MCF 10A (cell line): ENCODE measurements at regions not wholly inside any gene's neighbourhood (a gene's known extent, or its start where the extent isn't known, plus 50 kb on each side); places are given as distances from the start of the nearest gene placed in this dataset.

ENCODE experiments used
- BruUV-seq: library from RNA; stranded (reverse); fragments of 400-500 nt; replicated peaks from 2 replicates; lab custom pipeline; 2021; lab: Mats Ljungman, UMichigan
- CTCF ChIA-PET: fragments of 300-600 bp; sonication (Branson Sonifier 250); formaldehyde crosslinking; extraction: SDS; loops from one replicate; lab custom pipeline; 2021; ENCODE audit warnings: antibody characterized with exemption, inconsistent platforms; lab: Yijun Ruan, JAX
- POLR2A ChIA-PET: fragments of 300-600, 350-650 bp; sonication (Branson Sonifier 250); formaldehyde crosslinking; extraction: SDS; loops from one replicate; lab custom pipeline; 2020; ENCODE audit warnings: antibody characterized with exemption, inconsistent platforms; lab: Yijun Ruan, JAX
- DNase-seq: peaks from one replicate; pipeline ENCODE4 v3.0.0-alpha.2; 2018; ENCODE audit not compliant: unreplicated experiment
- H3K27ac Mint-ChIP-seq: one replicate; pipeline ENCODE4 v1.8.0; 2022; ENCODE audit warnings: mild to moderate bottlenecking, low read depth, mixed read lengths; ENCODE audit not compliant: unreplicated experiment
- H3K27me3 Mint-ChIP-seq: one replicate; pipeline ENCODE4 v1.8.0; 2022; ENCODE audit warnings: mixed read lengths; ENCODE audit not compliant: insufficient read depth, unreplicated experiment
- H3K36me3 Mint-ChIP-seq: one replicate; pipeline ENCODE4 v1.8.0; 2022; ENCODE audit warnings: mild to moderate bottlenecking, moderate library complexity, mixed read lengths; ENCODE audit not compliant: insufficient read depth, unreplicated experiment
- H3K4me1 Mint-ChIP-seq: one replicate; pipeline ENCODE4 v1.8.0; 2022; ENCODE audit warnings: mixed read lengths; ENCODE audit not compliant: insufficient read depth, unreplicated experiment
- H3K4me3 Mint-ChIP-seq: one replicate; pipeline ENCODE4 v1.8.0; 2022; ENCODE audit warnings: mild to moderate bottlenecking, moderate library complexity, mixed read lengths; ENCODE audit not compliant: unreplicated experiment
- H3K9me3 Mint-ChIP-seq: one replicate; pipeline ENCODE4 v1.8.0; 2022; ENCODE audit warnings: mixed read lengths; ENCODE audit not compliant: unreplicated experiment
- CTCF ChIP-seq: fragments of 200-600 bp; IDR thresholded peaks from one replicate; pipeline ENCODE4 v1.8.0; 2022; ENCODE audit warnings: antibody characterized with exemption, mild to moderate bottlenecking; ENCODE audit not compliant: unreplicated experiment
- intact Hi-C: fragments of 100-400 bp; cut with micrococcal nuclease; formaldehyde crosslinking; loops from 2 replicates; pipeline ENCODE4 v1.14.1; 2022

GRCh38 chr12:76653342-76653741 is 93.8 kb upstream of the OSBPL8 start:
- no peak overlapping the region for H3K27ac Mint-ChIP-seq

GRCh38 chr12:76664731-76665130 is 99.2 kb upstream of the ZDHHC17 start:
- CTCF ChIA-PET, result no interaction called here
- BruUV-seq, result no TSS peak
- POLR2A ChIA-PET, result no interaction called here
- DNase-seq, result no peak
- no peaks in the 10 kb centered on the region for H3K4me1 Mint-ChIP-seq
- H3K27me3 Mint-ChIP-seq, result no peaks in the 10 kb centered on the region
- H3K27ac Mint-ChIP-seq, result no peak overlapping the region
- H3K36me3 Mint-ChIP-seq, result no peaks in the 10 kb centered on the region
- TF ChIP-seq CTCF, result no peak
- no peaks in the 10 kb centered on the region for H3K9me3 Mint-ChIP-seq
- intact Hi-C loops, result no loop called here
- H3K4me3 Mint-ChIP-seq, result no peak overlapping the region

More at GRCh38 chr12:76653342-76653741, 93.8 kb upstream of the OSBPL8 start:
- POLR2A ChIA-PET, result no interaction called here
- Mint-ChIP-seq H3K9me3 (no peaks in the 10 kb centered on the region), H3K4me1 (no peaks in the 10 kb centered on the region), H3K36me3 (no peaks in the 10 kb centered on the region), H3K27me3 (no peaks in the 10 kb centered on the region), H3K4me3 (no peak overlapping the region)
- TF ChIP-seq CTCF, result no peak
- DNase-seq, result no peak
- CTCF ChIA-PET, result no interaction called here
- BruUV-seq, result no TSS peak
- intact Hi-C loops, result no loop called here

GRCh38 chr12:76666290-76666835 is 97.6 kb upstream of the ZDHHC17 start:
- ChIA-PET CTCF (no interaction called here), POLR2A (no interaction called here)
- BruUV-seq, result no TSS peak
- H3K4me3 Mint-ChIP-seq, result no peak overlapping the region
- no peak for DNase-seq
- no peaks in the 10 kb centered on the region for H3K9me3 Mint-ChIP-seq
- no peak overlapping the region for H3K27ac Mint-ChIP-seq
- H3K27me3 Mint-ChIP-seq, result no peaks in the 10 kb centered on the region
- TF ChIP-seq CTCF, result no peak
- H3K4me1 Mint-ChIP-seq, result no peaks in the 10 kb centered on the region
- H3K36me3 Mint-ChIP-seq, result no peaks in the 10 kb centered on the region
- intact Hi-C loops, result no loop called here

GRCh38 chr12:76669981-76670380 is 93.9 kb upstream of the ZDHHC17 start:
- BruUV-seq, result no TSS peak

More at GRCh38 chr12:76669981-76670380, 93.9 kb upstream of the ZDHHC17 start:
- H3K9me3 Mint-ChIP-seq, result no peaks in the 10 kb centered on the region
- TF ChIP-seq CTCF, result no peak
- ChIA-PET POLR2A (no interaction called here), CTCF (interaction anchor here (0.6 kb wide), 1 partner anchor 93 kb away, joined by 4 read pairs; no protein-coding TSS in a partner anchor)
- no peaks in the 10 kb centered on the region for H3K4me1 Mint-ChIP-seq
- H3K27ac Mint-ChIP-seq, result no peak overlapping the region
- H3K4me3 Mint-ChIP-seq, result no peak overlapping the region
- intact Hi-C loops, result no loop called here
- DNase-seq, result no peak
- no peaks in the 10 kb centered on the region for H3K36me3 Mint-ChIP-seq
- no peaks in the 10 kb centered on the region for H3K27me3 Mint-ChIP-seq
